Natural killer cell (primary cell): ENCODE measurements at regions not wholly inside any gene's neighbourhood (a gene's known extent, or its start where the extent isn't known, plus 50 kb on each side); places are given as distances from the start of the nearest gene placed in this dataset.
"Not testable (repeated sequence)": the region's sequence is repeated elsewhere in the genome, so short reads cannot be mapped to it uniquely, and the experiment has no call there.

Source experiments
- ATAC-seq, 3 donors: fragments of 150-1000 bp in 2 of 3; fragments of 200-7000 bp in 1 of 3; cut with Tn5 transposase; 1 replicate in 1 of 3; 2 replicates in 2 of 3; pipeline ENCODE4 v1.10.0; 2021; ENCODE audit warnings: mild to moderate bottlenecking in 2 of 3, moderate library complexity in 2 of 3
- DNase-seq, 2 donors: peaks; one replicate each; pipeline versions ENCODE4 v3.0.0 to v3.0.0-alpha.2; 2013 to 2021; ENCODE audit warnings: mixed read lengths in 1 of 2
- H3K27ac ChIP-seq: one replicate; pipeline ENCODE4 v1.5.1; 2013; ENCODE audit warnings: mild to moderate bottlenecking, low read length
- H3K27me3 ChIP-seq: one replicate; pipeline ENCODE4 v1.6.1; 2013; ENCODE audit warnings: low read length; ENCODE audit not compliant: control insufficient read depth, insufficient read depth
- H3K36me3 ChIP-seq: one replicate; pipeline ENCODE4 v1.6.1; 2013; ENCODE audit warnings: low read length; ENCODE audit not compliant: control insufficient read depth, insufficient read depth
- H3K4me1 ChIP-seq: one replicate; pipeline ENCODE4 v1.6.1; 2013; ENCODE audit warnings: low read length; ENCODE audit not compliant: control insufficient read depth, insufficient read depth
- H3K4me3 ChIP-seq: one replicate; pipeline ENCODE4 v1.5.1; 2013; ENCODE audit warnings: low read length
- H3K9me3 ChIP-seq: one replicate; pipeline ENCODE4 v1.6.1; 2013; ENCODE audit warnings: low read length; ENCODE audit not compliant: control insufficient read depth, insufficient read depth
- H3K27ac Mint-ChIP-seq, 2 donors: one replicate each; pipeline ENCODE4 v1.8.0; 2022; ENCODE audit warnings: mild to moderate bottlenecking in 2 of 2, mixed read lengths in 2 of 2, moderate library complexity in 1 of 2
- H3K27me3 Mint-ChIP-seq, 2 donors: one replicate each; pipeline ENCODE4 v1.8.0; 2022; ENCODE audit warnings: low read depth in 2 of 2, mixed read lengths in 2 of 2
- H3K36me3 Mint-ChIP-seq: one replicate; pipeline ENCODE4 v1.8.0; 2022; ENCODE audit warnings: mixed read lengths
- H3K4me1 Mint-ChIP-seq, 2 donors: one replicate each; pipeline ENCODE4 v1.8.0; 2022; ENCODE audit warnings: mixed read lengths in 2 of 2
- H3K4me3 Mint-ChIP-seq: one replicate; pipeline ENCODE4 v1.8.0; 2022; ENCODE audit warnings: mild to moderate bottlenecking, moderate library complexity, mixed read lengths
- H3K9me3 Mint-ChIP-seq, 2 donors: one replicate each; pipeline ENCODE4 v1.8.0; 2022; ENCODE audit warnings: mixed read lengths in 2 of 2
- CTCF ChIP-seq: fragments of 200-600 bp; IDR thresholded peaks from one replicate; pipeline ENCODE4 v1.8.0; 2022; ENCODE audit warnings: antibody characterized with exemption
- WGBS: methylation state at CpG from one replicate; pipeline ENCODE4 v1.1.7; 2013; ENCODE audit warnings: missing lambda C conversion rate; ENCODE audit not compliant: insufficient coverage; 5-methylcytosine and 5-hydroxymethylcytosine counted together
- intact Hi-C: fragments of 100-400 bp; cut with micrococcal nuclease; formaldehyde crosslinking; loops from one replicate; pipeline ENCODE4 v1.14.2; 2022

- peaks cover 10% of the 10 kb centered on the region for H3K9me3 ChIP-seq
- H3K4me3 ChIP-seq = no peak overlapping the region
- Mint-ChIP-seq H3K27ac (no peak overlapping the region), H3K27me3 (peaks cover 6 to 17% of the 10 kb centered on the region in 2 donors), H3K4me3 (no peak overlapping the region), H3K36me3 (peaks cover 11% of the 10 kb centered on the region), H3K4me1 (peaks cover 10 to 17% of the 10 kb centered on the region in 2 donors), H3K9me3 (peaks cover 0 to 4% of the 10 kb centered on the region in 2 donors)
- no peaks in the 10 kb centered on the region for H3K36me3 ChIP-seq
- no peak overlapping the region for H3K27ac ChIP-seq
- WGBS = 87% methylated on average over 10 of the region's 10 CpGs
- intact Hi-C loops = no loop called here
- no peak for TF ChIP-seq CTCF
- no peak for DNase-seq
- H3K4me1 ChIP-seq = peaks cover 25% of the 10 kb centered on the region
- no peaks in the 10 kb centered on the region for H3K27me3 ChIP-seq
- no peak for ATAC-seq
These were observed 79.7 kb upstream of the LYZL2 start for GRCh38 chr10:30709229-30709628.

- Mint-ChIP-seq H3K4me3 (no peak overlapping the region), H3K27ac (no peak overlapping the region), H3K36me3 (peaks cover 5% of the 10 kb centered on the region), H3K9me3 (peaks cover 0 to 2% of the 10 kb centered on the region in 2 donors), H3K27me3 (peaks cover 4 to 13% of the 10 kb centered on the region in 2 donors), H3K4me1 (peaks cover 10 to 21% of the 10 kb centered on the region in 2 donors)
- H3K36me3 ChIP-seq = no peaks in the 10 kb centered on the region
- WGBS = 91% methylated on average over 1 of the region's 3 CpGs
- H3K27me3 ChIP-seq = no peaks in the 10 kb centered on the region
- no peak for ATAC-seq
- no peak for DNase-seq
- no peak overlapping the region for H3K4me3 ChIP-seq
- intact Hi-C loops = no loop called here
- peaks cover 28% of the 10 kb centered on the region for H3K4me1 ChIP-seq
- TF ChIP-seq CTCF = no peak
- no peaks in the 10 kb centered on the region for H3K9me3 ChIP-seq
- no peak overlapping the region for H3K27ac ChIP-seq
These were observed 78.7 kb upstream of the LYZL2 start for GRCh38 chr10:30708234-30708633.

DNA sequence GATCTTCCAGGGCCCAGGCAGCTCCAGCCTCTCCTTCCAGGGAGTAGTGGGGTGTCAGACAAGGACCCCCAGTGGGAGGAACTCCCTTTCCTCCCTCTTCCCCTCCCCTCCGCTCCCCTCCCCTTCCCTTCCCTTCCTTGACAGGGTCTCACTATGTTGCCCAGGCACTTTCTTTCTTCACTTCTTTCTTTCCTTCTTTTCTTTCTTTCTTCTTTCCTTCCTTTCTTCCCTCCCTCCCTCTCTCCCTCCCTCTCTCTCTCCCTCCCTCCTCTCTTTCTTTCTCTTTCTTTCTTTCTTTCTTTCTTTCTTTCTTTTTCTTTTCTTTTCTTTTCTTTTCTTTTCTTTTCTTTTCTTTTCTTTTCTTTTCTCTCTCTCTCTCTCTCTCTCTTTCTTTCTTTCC, 76.6 kb upstream of the LYZL2 start:
- H3K4me1 Mint-ChIP-seq = peaks cover 23 to 35% of the 10 kb centered on the region in 2 donors
- peak overlapping the region; percentile 54 to 78 for H3K27ac Mint-ChIP-seq
- H3K27me3 ChIP-seq, DNase-seq, H3K36me3 Mint-ChIP-seq, H3K36me3 ChIP-seq, H3K27me3 Mint-ChIP-seq, H3K9me3 Mint-ChIP-seq, intact Hi-C loops, ATAC-seq, H3K4me3 ChIP-seq, H3K9me3 ChIP-seq: not testable (repeated sequence)
- H3K4me3 Mint-ChIP-seq = peak overlapping the region; percentile 68
- Histone ChIP-seq H3K27ac (peak overlapping the region; percentile 67), H3K4me1 (peaks cover 44% of the 10 kb centered on the region)
- 95% methylated on average over 1 of the region's 1 CpG for WGBS

DNA sequence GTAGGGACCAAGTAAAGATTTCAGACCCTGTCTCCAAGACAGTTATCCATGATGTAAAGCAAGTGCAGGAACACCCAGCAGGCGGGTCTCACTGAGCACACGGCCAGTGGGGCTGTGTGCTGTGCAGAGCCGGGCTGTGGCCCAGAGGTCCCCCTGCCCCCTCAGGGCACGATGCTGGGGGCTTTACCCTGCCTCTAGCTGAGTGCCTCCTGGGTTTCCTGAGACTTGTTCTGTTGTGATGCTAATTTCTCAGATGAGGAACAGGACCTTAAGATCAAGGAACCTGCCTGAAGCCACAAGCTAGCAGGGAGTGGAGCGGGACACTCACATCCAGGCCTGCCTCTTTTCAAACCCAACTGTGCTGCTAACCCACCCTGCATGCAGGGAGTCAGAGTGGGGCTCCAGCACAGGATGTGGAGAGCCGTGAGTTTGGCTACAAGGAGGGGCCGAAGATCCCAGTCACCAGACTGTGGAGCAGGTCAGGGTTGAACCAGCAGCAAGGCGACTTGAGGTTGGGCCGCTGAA, 76.1 kb upstream of the LYZL2 start:
- peaks cover 0 to 8% of the 10 kb centered on the region in 2 donors for H3K27me3 Mint-ChIP-seq
- no peak for TF ChIP-seq CTCF
- H3K27ac ChIP-seq = peak overlapping the region; percentile 67
- peak overlapping the region; percentile 59 for H3K4me3 Mint-ChIP-seq
- H3K4me1 ChIP-seq = peaks cover 45% of the 10 kb centered on the region
- no peaks in the 10 kb centered on the region for H3K9me3 ChIP-seq
- no peaks in the 10 kb centered on the region for H3K9me3 Mint-ChIP-seq
- ATAC-seq = no peak
- no peaks in the 10 kb centered on the region for H3K36me3 ChIP-seq
- H3K4me1 Mint-ChIP-seq = peaks cover 27 to 37% of the 10 kb centered on the region in 2 donors
- peak overlapping the region; percentile 29 for H3K4me3 ChIP-seq
- H3K36me3 Mint-ChIP-seq = no peaks in the 10 kb centered on the region
- intact Hi-C loops = no loop called here
- WGBS = 46% methylated on average over 9 of the region's 9 CpGs
- no peaks in the 10 kb centered on the region for H3K27me3 ChIP-seq
- H3K27ac Mint-ChIP-seq = peak overlapping the region; percentile 23 to 78
- peak in 1 of 2 donors; percentile 39 for DNase-seq
